T follicular helper cell (primary cell): ENCODE measurements at regions not wholly inside any gene's neighbourhood (a gene's known extent, or its start where the extent isn't known, plus 50 kb on each side); places are given as distances from the start of the nearest gene placed in this dataset.
"Not testable (repeated sequence)": the region's sequence is repeated elsewhere in the genome, so short reads cannot be mapped to it uniquely, and the experiment has no call there.

Source experiments
- DNase-seq: peaks from one replicate; pipeline ENCODE4 v3.0.0-alpha.2; 2020; ENCODE audit warnings: low read depth

DNA sequence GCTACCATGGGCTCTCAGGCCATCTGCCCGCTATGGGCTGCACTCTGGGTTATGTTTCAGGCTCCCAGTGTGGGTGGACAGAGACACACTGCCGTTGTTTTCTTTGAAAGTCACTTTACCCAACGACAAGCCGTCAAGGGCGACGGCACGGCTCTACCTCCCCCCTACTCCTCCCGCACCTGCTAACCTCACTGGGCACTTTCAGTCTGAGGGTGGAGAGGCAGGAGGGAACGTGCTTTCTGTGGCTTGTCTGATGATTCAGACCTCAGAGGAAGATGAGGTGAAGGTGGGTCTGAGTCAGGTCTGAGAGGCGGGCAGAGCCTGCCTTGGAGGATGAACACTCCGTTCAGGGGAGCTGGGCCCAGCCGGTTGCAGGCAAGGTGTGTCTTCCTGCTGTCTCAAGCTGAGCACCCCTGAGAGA lies 147.6 kb upstream of the HDAC4 start:
- no peak for DNase-seq

DNA sequence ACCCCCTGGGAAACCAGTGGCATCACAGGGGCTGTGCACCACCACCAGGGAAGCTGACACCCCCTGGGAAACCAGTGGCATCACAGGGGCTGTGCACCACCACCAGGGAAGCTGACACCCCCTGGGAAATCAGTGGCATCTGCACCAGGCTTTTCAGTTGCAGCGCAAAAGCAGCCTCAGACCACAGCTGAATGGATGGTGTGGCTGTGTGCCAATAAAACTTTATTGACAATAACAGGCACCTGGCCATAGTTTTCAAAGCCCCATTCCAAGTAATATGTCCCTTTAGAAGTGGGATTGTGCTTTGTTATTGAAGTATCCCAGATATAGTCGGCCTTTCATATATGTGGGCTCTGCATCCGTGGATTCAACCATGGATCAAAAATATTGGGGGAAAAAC lies 146.3 kb upstream of the HDAC4 start:
- not testable (repeated sequence) for DNase-seq

DNA sequence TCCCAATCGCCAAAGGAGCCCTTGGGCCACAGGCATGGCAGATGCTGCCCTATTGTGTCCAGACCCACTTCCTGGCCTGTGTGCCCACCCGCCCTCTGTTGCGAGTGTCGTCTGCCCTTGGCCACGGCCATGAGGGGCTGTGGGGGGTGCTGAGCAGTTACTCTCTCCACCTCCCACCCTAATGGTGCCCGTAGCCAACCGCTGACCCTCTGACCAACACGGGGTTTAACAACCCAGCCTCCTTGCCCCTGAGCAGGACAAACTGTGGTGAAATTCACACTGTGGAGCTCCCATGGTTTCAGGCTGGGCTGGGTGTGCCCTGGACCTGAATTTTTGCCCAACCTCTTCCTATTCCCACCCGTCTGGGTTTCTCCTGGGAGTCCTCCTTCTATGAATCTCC lies 145.7 kb upstream of the HDAC4 start:
- no peak for DNase-seq

DNA sequence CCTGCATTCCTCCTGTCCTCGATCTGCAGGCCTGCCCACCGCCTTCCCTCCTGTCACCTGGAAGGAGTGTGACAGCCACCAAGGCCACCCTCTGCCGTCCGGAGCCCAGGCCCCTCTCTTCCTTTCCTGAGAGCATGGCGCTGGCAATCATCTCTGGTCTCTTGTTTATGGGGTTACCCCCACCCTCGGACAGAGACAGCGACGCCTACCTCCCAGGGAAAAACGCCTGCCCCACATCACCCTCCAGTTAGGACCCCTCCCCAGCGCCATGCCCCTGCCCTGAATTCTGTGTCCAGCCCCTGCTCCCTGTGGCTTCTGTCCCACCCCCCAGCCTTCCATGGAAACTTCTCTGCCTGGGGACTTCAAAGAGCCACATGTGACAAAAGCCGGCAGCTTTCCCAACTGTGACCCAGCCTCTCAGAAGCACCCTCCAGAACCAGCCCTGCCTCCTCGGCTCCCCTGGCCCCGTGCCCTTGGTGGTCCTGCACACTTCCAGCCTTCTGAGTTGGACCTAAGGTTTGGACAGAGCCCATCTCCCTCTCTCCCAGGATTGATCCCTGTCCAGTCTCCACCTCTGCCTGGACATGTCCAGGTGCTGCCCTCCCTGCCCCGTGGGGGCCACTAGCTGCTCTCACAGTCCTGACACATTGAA lies 145.0 kb upstream of the HDAC4 start:
- DNase-seq: no peak

DNA sequence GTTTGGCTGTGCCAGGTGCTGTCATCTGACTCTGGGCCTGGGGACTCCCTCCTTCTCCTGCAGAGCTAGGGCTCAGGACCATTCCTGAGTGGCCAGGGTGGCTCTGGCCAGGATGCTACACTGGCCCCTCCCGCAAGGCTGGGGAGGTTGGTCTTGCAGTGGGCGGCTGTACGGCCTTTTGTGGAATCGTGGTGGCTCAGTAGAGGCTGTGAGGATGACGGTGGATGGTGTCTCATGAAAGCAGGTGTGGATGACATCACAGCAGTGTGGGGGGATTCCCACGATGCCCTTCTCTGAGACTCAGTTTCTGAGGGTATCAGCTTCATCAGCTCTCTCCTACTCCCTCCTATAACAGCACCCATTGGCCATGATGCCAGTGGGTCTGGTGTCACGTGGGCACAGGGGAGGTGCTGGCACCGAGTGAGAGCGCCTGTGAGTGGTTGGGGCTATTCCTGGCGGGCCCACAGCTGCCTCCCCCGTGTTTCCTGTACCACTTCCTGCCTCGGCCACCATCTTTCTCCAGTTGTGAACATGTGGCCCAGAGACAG lies 144.2 kb upstream of the HDAC4 start:
- DNase-seq: no peak

DNA sequence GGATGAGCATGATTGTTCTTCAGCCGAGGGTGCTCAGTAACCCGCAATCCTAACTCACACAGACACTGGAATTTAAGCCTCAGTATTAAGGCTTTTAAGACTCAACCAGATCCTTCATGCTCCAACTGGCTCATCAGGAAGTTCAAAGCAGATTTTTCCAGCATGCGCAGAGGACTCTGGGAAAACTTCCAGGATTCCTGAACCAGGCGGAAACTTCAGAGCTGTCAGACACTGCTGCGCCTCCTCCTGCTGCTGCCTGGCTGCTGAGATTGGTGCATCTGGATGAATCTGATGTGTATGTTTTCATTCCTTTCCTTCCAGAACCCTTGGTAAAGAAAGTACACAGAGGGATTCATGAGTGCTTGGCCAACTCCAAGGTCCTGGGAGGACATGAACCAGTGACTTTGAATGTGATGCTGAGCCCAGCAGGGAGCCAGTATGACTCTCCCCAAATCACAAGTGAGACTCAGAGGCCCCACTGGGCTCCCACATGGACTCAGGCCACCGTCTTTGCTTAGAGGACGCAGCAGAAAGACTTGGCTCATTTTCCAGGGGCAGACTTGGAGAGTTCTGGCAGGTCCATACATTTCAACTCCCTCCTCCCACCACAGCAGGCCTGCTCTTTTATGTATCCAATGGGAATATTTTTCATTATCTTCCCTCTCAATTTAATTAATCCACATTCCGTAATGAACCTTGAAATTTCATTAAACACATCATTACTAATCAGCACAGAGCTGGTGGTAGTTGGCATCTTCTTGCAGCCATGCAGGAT lies 143.5 kb upstream of the HDAC4 start:
- no peak for DNase-seq

DNA sequence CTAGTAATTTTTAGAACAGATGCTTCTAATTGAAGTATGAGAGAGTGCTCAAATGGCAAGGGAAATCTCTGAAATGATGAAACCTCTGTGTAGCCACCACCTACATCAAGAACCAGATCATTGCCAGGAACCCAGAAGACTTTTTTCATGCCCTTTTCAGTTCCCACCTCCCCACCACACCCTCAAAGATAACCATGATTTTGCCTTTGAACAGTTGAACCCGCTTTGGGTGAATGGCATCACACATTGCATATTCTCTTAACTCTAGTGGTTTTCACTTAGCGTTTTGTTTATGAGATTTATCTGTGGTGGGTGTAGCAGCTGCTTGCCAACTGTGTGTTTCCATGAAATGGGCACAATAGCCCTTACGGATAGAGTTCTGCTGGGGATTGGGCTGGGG lies 142.9 kb upstream of the HDAC4 start:
- no peak for DNase-seq

DNA sequence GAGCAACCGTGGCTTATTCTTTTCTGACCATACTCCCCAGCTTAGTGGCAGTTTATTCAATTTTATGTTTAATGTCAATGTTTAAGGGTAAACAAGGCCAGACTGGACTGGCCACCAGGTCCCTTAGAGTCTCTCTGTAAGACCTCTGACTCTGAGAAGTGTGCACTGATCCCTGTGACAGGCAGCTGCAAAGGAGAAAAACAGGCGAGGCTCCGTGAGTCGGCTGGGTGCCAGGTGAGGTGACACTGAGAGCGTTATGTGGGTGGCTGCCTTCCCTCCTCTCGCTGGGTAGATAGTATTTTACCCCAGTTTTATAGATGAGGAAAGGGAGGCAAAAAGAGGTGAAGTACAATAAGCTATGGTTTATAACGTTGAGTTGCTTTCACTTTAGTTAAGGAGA lies 139.4 kb upstream of the HDAC4 start:
- no peak for DNase-seq

DNA sequence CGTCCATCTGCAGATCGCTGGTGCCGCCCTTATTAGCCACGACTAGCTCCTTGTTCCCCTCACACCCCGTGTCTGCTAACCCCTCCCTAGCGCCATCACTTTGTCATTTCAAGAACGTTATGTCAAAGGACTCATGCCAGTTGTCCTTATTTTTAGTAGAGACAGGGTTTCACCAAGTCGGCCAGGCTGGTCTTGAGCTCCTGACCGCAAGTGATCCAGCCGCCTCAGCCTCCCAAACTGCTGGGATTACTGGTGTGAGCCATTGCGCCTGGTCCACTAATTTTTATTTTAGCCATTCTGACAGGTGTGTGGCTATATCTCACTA lies 138.9 kb upstream of the HDAC4 start:
- no peak for DNase-seq

DNA sequence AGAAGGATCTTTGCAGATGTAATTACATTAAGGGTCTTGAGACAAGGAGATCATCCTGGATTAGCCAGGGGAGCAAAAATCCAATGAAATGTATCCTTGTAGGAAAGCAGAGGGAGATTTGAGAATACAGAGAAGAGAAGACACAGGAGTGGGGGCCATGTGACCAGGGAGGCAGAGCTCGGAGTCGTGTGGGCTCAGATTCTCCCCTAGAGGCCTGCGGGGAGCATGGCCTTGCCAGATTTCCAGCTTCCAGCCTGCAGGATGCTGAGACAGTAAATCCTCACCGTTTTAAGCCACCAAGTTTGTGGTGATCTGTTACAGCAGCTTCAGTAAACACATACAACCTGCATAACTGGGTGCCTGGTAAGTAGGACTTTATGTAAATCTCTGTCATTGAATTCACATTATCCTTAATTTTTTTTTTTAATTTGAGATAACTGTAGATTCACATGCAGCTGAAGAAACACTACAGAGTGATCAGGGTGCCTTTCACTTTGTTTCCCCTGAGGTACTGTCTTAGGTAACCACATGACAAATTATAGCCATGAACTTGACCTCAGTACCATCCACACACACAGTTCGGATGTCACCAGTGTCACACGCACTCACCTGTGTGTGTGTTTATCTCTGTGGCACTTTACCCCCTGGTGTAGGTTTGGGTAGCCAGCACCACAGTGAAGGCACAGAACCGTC lies 138.4 kb upstream of the HDAC4 start:
- no peak for DNase-seq

DNA sequence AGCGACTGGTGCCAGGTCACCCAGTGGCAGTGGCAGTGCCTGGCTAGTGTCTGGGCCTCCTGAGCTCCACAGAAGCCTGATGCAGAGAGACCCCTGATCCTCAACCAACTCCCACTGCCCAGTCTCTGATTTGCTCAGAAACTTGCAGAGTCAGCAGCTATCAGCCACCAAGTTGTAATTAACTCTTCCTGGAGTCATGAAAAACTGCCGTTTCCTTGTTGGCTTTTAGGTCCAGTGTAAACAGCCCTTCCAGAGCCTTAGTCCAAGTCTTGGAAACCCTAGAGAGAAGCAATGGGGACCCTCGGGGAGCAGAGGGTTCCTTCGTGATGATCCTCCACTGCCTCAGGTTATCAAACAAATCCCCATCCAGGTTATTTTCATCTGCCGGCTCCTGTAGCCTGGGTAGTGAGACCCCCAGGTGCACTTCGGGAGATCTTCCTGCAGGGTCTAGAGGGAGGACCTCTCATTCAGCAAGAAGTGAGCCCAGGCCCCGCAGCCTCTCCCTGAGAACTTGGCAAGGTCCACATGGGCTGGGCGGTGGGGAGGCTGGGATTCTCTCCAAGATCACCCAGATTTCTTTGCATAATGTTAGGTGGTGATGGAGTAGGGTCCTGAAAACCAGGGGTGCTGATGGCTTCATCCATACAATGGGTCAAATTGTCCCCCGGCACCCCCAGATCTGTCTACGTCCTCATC lies 137.7 kb upstream of the HDAC4 start:
- DNase-seq: no peak

DNA sequence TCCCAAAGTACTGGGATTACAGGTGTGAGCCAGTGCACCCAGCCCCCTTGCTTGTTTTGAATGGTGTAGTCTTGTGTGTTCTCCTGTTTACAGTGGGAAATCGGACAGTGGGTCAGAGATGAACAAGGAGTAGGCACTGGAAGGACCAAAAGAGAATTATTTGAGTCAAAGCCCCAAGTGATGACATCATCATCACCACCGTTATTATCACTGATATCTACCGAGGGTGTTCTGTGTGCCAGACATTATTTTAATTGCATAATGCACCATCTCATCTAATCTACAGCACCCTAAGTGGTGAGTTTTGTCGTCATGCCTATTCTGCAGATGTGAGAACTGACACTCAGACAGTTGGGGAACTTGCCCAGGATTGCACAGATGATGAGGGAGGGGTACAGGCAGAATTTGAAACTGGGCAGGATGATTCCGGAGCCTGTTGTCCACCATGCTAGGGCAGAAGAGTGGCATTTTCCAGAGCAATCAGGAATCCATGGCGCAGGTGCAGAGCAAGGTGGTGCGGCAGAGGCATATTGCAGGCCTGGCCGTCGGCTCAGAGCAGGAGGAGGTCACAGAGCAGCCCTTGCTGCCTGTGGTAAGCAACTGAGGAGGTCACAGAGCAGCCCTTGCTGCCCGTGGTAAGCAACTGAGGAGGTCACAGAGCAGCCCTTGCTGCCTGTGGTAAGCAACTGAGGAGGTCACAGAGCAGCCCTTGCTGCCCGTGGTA lies 137.0 kb upstream of the HDAC4 start:
- DNase-seq: no peak

DNA sequence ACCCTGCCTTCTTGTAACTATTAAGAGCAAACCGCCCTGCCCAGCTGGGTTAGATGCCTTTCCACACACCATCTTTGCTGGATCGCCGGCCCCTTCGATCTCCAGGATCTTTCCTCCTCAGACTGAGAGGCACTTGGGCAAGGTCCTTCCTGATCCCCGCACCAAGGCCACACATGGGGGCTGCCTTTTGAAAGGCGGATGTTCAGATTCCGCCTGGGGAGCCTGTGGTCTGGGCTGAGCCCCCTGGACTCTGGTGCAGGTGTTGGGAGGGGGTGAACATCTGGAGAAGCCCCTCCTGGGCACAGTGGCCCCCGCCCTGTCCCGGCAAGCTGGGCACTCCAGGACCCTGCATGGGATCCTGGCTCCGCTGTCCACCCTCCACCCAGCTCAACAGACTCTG lies 135.4 kb upstream of the HDAC4 start:
- no peak for DNase-seq

DNA sequence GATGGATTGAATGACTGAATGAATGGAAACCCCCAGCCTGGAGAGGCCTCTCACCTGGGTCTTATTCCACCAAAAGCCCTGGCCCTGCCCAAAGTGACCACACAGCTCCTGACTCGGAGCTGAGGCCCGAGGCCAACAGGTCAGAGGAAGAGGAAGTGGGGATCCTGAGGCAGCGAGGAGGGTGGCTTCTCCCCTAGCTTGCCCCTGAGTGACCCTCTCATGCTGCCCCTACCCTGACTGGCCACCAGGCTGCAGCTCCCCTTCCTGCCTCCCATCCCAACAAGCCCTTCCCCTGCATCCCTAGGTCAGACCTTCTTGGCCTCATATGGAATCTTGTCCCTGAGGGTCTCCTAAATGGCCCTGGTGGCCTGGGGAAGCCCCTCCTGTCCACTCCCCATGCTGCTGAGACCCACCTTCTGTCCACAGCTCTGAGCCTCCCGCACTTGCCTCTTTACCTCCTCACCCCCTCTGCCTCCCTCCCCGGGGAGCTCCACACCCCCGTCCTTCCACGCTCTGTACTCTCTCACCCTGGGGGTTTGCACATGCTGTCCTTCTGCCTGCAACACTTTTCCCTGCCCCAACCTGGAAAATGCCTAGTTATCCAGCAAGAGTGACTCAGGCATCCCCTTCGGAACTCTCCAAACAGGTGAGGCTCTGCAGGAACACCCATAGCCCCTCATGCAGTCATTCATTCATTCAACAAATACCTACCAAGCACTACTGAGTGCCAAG lies 134.8 kb upstream of the HDAC4 start:
- DNase-seq: no peak

DNA sequence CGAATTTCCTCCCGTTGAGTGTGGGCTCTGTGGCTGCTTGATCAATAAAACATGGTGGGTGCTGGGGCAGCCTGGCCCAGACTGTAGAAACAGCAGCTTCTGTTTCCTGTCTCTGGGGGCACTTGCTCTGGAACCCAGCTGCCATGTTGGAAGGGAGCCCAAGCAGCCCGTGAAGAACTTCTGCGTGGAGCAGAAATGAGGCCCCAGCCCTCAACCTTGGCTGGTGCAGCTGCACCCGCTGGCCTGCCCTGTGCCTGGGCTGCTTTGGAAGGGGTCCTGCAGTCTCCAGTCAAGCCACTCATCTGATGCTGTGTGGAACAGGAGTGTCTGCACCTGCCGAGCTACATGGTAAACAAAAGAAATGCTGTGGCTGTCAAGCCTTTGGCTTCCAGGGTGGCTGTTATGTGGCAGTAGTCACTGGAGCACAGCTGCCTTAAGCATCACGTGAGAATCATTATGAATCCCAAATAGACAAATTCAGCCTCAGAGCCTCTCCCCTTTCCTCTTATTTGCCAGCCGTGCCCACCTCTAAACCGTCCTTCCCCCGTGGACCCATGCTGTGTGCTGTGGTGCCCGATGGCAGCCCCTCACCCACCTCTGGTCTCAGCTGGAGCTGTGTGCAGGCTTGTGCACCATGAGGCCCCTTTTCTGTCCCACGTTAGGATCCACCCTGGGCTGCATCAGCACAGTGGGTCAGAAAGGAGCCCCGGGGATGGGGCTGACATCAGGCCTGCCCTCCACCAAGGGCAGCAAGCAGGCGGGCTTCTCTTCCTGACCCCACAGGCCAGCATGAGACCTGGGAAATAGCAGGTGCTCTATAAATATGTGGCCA lies 134.0 kb upstream of the HDAC4 start:
- no peak for DNase-seq

DNA sequence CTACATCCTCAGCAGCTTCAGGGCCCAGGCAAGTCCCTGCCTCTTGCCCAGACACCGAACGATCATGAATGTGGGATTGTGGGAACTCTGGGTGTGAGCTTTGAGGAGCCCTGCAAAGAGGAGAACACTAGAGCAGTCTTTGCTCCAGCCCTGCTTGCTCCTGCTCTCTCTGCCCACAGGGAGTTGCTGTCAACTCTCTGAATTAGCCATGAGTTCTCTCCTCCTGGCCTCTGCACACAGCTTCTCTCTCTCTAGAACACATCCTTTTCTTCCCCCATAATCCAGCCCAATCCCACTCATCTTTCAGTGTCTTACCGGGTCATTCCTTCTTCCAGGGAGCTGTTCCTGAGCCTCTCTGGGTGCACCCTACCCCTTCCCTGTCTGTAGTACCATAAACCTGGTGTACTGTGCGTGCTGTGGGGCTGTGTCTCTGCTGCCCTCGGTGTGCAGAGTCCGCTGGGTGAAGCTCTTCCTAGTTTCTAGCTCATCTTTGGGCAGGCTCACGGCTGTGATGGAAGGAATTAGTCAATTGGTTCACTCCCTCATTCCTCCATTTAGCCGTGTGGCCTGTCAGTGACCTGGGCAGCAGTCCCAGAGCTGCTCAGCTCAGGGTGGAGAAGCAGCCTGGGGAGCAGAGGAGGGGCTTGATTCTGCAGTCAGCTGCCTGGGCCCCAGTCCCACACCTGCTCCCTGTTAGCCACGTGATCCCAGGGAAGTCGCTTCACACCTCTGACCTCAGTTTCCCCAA lies 132.9 kb upstream of the HDAC4 start:
- DNase-seq: no peak

DNA sequence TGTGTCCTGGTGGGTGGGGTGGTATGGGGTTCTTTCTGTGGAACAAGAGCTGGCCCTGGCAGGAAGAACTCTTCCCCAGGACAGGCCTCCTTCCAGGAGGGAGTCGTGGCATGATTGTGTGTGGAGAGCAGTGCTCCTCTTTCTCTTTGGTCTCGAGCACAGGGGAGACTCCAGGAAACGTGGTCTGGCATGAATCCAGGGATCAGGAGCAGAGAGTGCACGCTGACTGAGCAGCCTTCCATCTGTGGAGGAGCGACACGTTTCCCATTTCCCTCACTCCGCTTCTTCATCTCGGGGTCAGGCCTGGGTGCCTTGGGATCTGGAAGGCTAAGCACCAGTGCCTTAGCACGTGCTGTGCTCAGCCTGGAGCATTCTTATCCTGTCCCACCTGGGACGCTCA lies 132.0 kb upstream of the HDAC4 start:
- no peak for DNase-seq

DNA sequence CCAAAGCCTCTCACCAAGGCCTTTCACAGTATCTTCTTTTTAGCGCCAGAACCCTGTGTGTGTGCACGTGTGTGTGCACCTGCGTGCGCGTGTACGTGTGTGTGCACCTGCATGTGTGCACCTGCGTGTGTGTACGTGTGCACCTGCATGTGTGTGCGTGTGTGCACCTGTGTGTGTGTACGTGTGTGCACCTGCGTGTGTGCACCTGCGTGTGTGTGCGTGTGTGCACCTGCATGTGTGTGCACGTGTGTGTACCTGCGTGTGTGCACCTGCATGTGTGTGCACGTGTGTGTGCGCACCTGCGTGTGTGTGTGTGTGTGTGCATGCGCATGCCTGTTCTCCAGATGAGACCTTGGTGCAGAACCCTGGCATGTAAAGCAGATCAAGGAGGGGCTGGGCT lies 131.4 kb upstream of the HDAC4 start:
- no peak for DNase-seq

DNA sequence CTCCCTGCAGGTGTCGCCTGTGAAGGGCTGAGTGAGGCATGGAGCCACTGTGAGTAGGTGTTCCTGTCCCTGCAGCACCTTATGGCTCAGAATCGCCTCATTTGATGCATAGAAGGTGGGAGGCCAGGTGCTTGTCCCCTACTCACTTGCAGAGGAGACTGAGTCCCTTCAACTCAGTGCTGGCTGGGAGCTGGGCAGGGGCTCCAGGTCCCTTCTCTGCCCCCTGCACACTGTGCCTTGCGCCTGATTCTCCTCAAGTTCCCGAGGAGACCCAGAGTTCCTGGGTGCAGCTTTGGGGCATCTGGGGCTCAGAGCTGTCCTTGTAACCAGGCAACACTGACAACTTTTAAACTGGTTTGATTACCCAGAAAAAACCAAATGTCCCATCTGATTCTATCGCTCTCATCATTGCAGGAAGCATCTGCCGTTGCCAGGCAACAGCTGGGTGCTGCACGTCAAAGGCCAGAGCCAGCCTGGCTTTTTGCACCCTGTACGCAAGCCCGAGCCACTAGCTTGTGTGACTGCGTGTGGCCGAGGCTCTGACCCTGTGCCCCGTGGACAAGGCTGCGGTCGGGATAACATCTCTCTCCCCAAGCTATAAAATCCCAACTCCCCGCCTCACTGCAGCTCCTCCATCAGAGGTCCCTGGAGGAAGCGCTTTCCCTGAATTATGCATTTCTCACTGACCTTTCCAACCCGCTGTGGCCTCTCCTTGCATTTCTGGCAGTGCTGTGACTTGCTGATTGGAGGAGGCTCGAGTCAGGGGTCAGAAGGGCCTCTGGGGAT lies 130.8 kb upstream of the HDAC4 start:
- no peak for DNase-seq
